ENCODE measurements at regions not wholly inside any gene's neighbourhood (a gene's known extent, or its start where the extent isn't known, plus 50 kb on each side); places are given as distances from the start of the nearest gene placed in this dataset.

GRCh38 chr6:91043751-91044150 is 456.9 kb upstream of the MAP3K7 start:
- TF ChIP-seq, protein P1, sequence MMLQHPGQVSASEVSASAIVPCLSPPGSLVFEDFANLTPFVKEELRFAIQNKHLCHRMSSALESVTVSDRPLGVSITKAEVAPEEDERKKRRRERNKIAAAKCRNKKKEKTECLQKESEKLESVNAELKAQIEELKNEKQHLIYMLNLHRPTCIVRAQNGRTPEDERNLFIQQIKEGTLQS (IDR thresholded peaks at IDR 0.05; ENCODE audit: insufficient read depth, low read depth, low read length): no peak
- TF ChIP-seq CBX5 (IDR thresholded peaks at IDR 0.05; ENCODE audit: low read depth, low read length) (no peak), YY1 (IDR thresholded peaks at IDR 0.05; ENCODE audit: low read depth, low read length) (no peak), SP1 (IDR thresholded peaks at IDR 0.05; ENCODE audit: low read depth, low read length) (no peak), SRF (IDR thresholded peaks at IDR 0.05; ENCODE audit: low read depth, low read length) (no peak), CREB1 (IDR thresholded peaks at IDR 0.05) (no peak), FOSL1 (IDR thresholded peaks at IDR 0.05; ENCODE audit: insufficient read depth, low read depth, low read length) (no peak), BACH1 (IDR thresholded peaks at IDR 0.05; ENCODE audit: low read length) (no peak), RFX5 (IDR thresholded peaks at IDR 0.05; ENCODE audit: borderline replicate concordance, low read depth, low read length) (no peak), TAF1 (IDR thresholded peaks at IDR 0.05; ENCODE audit: low read depth, low read length) (no peak), HDAC2 (IDR thresholded peaks at IDR 0.05; ENCODE audit: borderline replicate concordance in 1 of 2, low read depth in 2 of 2, low read length in 2 of 2) (no peak)
- CTCF ChIA-PET (ENCODE audit: partially characterized antibody): interaction anchor here (1.0 kb wide), 1 partner anchor 37 kb away, joined by 3 read pairs; no protein-coding TSS in a partner anchor
- 88% methylated on average over 2 of the region's 2 CpGs; no CpG with 5 or more reads in 1 of the 2 experiments for WGBS, 2 experiments (ENCODE audit: extremely low coverage in 1 of 2, insufficient coverage in 1 of 2, insufficient read length in 1 of 2, insufficient replicate concordance in 2 of 2, low coverage in 1 of 2, low lambda C conversion rate in 2 of 2, missing lambda C conversion rate in 1 of 2)

More at GRCh38 chr6:91043751-91044150, 456.9 kb upstream of the MAP3K7 start:
- POLR2A ChIA-PET (ENCODE audit: partially characterized antibody): no interaction called here
- Histone ChIP-seq H2AK5ac (ENCODE audit: low read depth, low read length) (no peak overlapping the region), H3K4me2 (ENCODE audit: insufficient read depth in 1 of 2, low read depth in 2 of 2, low read length in 2 of 2) (no peak overlapping the region), H3K36me3 (ENCODE audit: control insufficient read depth in 2 of 4, insufficient read depth in 4 of 4, low read length in 3 of 4) (no peaks in the 10 kb centered on the region), H3K27ac (ENCODE audit: low read depth, low read length) (no peak overlapping the region), H3K9me3 (ENCODE audit: insufficient read depth in 2 of 2, low read depth in 1 of 2, low read length in 1 of 2) (no peaks in the 10 kb centered on the region), H3K4me3 (ENCODE audit: extremely low read depth in 1 of 4, insufficient read depth in 2 of 4, low read depth in 3 of 4, low read length in 4 of 4) (no peak overlapping the region), H4K20me1 (replicated peaks in 1 of 2; ENCODE audit: control insufficient read depth in 1 of 2, insufficient read depth in 2 of 2, low read length in 2 of 2) (no peaks in the 10 kb centered on the region), H2AFZ (ENCODE audit: low read length) (no peak overlapping the region), H3K4ac (replicated peaks; ENCODE audit: insufficient read length, low read depth, low read length) (no peak overlapping the region), H2BK5ac (ENCODE audit: low read depth, low read length) (no peak overlapping the region), H2BK12ac (ENCODE audit: low read depth, low read length) (no peak overlapping the region), H3K27me3 (replicated peaks in 1 of 4; ENCODE audit: control insufficient read depth in 3 of 4, extremely low read depth in 1 of 4, insufficient read depth in 3 of 4, low read length in 3 of 4) (no peaks in the 10 kb centered on the region), H4K8ac (ENCODE audit: extremely low read depth, insufficient read depth, low read length) (no peak overlapping the region), H3K18ac (ENCODE audit: extremely low read depth, low read length) (no peak overlapping the region), H3K4me1 (replicated peaks in 1 of 4; ENCODE audit: control insufficient read depth in 3 of 4, insufficient read depth in 4 of 4, low read length in 3 of 4) (no peaks in the 10 kb centered on the region), H3K79me1 (ENCODE audit: low read depth, low read length) (no peaks in the 10 kb centered on the region), H2BK15ac (ENCODE audit: low read length) (no peak overlapping the region), H4K5ac (ENCODE audit: insufficient read length, low read depth, low read length) (no peak overlapping the region), H3K56ac (replicated peaks; ENCODE audit: insufficient read length, low read depth, low read length) (no peak overlapping the region), H2BK20ac (ENCODE audit: low read length) (no peak overlapping the region), H3K23me2 (ENCODE audit: low read depth, low read length) (no peaks in the 10 kb centered on the region), H3K79me2 (ENCODE audit: control insufficient read depth in 1 of 2, insufficient read depth in 2 of 2, low read length in 2 of 2) (no peaks in the 10 kb centered on the region), H3K9ac (replicated peaks in 1 of 4; ENCODE audit: extremely low read depth in 1 of 4, low read depth in 3 of 4, low read length in 3 of 4) (no peak overlapping the region), H2BK120ac (replicated peaks; ENCODE audit: low read depth, low read length) (no peak overlapping the region), H4K91ac (replicated peaks; ENCODE audit: insufficient read length, low read length) (no peak overlapping the region), H3K14ac (ENCODE audit: insufficient read length) (no peak overlapping the region), H3K23ac (ENCODE audit: insufficient read length) (no peak overlapping the region)
- DNase-seq (ENCODE audit: low read depth in 1 of 2, low spot score in 2 of 2): no peak
- no peak for FAIRE-seq

Measured in H1 (cell line).